Middle frontal gyrus (tissue), 1 donor: ENCODE measurements at regions not wholly inside any gene's neighbourhood (a gene's known extent, or its start where the extent isn't known, plus 50 kb on each side); places are given as distances from the start of the nearest gene placed in this dataset.

Experiments
- DNase-seq: peaks from one replicate; pipeline ENCODE4 v3.0.0-alpha.2; 2015; ENCODE audit warnings: low spot score; ENCODE audit errors: extremely low spot score

DNA sequence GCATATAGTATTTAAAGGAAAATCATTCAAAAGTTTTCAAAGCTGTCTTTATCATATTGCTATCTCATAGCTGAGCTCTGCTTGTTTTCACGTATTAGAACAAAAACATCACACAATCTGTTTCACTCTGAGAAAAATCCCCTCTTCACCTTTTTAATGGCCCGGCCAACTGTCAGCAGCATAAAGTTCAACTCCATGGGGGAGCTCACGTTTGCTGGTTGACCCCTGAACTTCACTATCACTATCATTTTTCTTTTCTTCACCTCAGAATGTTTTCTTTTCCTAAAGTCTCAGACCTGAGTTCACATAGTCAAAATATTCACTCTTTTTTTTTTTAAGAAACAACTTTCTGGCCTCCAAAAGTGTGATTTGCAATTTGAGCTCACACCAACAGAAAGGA is 374.4 kb upstream of the MARCKS start:
- DNase-seq = no peak

DNA sequence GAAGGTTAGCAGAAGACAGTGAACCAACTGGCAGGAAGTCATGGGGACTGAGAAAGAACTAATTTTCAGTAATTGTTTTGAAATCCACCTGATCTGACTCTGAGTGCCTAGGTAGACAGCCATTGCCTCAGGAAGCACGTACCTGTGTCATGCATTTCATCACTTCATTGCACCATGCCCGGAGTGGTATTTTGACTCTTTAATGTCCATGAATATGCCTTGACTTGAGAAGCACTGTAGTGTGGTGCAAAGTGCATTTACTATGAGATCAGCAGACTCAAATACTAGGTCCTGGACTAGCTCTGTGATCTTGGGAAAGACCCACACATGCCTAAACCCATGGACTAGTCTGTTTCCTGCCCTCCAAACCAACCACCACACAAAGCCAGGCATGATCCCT is 370.9 kb upstream of the MARCKS start:
- no peak for DNase-seq

DNA sequence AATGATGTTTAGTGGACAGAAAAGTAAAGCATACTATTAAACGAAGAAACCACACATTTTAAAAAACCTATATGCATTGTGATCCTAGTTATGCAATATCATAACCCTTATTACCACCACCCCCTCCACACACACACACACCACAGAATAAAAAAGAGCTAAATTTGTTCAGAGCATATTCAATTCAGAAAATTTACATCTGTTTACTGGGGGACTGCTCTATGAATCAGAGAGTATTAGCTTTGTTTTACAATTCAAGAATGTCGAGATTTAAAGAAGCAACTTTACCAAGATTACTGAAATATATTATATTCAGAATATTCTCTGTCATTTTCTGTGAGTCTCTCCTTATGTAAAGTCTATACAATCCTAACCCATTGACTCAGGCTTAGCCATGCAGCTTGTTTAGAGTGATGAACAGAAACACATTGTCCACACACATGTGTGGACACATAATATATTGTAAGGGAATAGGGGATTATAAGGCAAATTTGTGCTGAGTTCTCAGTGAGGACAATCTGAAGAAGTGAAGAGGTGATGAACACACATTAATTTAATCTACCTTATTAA is 369.6 kb upstream of the MARCKS start:
- no peak for DNase-seq

DNA sequence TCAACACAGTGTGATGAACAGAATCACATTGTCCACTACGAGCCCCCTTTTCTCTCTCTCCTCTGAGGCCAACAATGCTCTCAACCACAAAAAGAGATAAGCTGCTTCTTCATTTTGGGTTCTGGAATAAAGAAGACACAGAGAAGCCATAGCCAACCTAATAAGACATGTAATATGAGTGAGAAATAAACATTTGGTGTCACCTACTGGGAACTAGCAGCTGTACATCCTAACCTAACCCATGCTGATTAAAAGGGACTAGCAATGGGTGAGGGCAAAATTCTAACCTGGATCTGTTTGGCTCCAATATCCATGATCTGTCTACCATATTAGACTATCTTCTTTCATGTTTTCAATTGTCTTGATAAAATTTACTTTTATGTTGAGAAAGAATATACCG is 369.1 kb upstream of the MARCKS start:
- DNase-seq = no peak

DNA sequence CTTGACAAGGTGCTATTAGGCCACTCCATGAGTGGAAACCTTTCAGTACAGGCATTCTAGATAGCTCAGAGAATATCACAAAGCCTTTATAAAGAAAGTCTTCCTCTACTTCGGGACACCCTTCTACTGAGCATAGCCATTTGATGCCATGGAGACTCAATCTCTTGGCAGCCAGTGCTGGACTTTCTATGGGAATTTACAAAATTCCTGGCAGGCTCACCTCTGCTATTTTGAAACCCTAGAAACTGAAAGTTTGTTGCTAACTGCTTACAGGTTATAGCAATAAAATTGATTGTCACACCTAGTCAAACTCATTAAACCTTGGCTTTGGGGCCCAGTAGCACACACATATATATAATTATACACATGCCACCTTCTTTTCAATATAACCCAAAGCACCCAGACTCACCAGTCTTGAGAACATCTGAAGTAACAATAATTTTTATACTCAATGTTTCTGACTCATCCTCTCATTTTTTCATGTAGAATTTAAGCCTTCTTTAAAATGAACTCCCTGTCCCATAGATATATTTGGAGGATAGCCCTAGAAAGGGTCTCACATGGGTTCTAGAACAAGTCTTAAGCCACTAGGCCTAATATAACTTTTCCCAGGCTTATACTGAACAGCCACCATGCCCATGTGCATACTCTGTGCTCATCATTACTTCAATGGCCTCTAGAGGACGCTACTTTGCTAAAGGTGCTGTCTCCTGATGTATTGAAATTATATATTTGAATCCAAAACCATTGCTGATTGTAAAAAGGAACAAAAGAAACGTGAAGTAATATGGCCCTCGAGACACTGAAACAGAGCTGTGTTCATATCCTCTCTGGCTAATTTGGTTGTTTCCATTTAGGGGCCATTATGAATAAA is 368.1 kb upstream of the MARCKS start:
- no peak for DNase-seq

DNA sequence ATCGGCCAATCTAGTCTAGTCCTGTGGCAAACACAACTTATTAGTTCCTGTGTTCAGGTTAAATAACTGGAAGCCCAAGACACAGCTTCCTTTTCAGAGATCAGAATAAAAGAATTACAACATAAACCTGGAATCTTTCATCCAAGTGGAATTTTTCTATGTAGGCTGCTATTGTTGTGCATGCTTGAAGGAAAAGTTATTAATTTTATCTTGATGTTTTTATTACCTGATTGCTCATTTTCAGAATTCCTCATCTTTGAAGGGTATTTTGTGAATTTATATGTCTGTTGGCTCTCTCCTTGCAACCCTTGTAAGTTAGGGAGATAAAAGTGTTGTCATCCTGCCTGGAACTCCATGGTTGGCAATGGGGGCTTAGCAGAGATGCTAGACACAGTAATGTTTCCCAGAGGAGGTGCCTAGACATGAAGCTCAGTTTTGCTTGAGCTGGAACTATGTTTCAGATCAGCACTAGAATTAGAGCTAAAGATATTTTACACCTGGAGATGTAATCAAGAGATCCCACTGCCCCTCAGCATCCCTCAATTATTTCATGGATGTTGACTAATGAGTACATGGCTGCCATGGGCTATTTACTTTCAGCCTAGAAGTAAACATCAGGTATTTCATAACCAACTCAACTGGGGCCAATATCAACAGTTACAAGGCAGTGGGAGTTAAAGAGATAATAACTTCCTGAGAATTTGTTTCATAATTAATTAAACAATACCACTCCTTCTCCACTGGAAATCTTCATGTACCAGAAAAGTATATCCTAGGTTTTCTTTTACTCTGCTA is 367.0 kb upstream of the MARCKS start:
- DNase-seq = no peak

DNA sequence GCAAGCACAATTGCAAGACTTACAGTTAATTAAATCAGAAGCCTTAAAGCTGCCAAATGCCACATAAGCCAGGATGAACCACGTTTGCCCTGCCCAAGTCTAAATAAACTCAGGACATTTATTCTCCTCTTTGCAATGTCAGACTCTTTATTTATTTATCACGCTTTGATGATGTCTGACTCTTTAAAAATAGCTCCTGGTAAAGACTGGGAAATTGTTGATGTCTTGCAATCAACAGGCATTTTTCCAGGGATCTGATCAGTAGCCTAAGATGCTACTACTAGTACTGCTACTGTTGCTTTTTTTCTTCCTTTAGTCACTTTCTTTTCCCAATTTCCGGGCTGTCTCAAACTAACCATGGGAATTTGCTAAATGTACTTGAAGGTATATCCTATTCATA is 365.8 kb upstream of the MARCKS start:
- no peak for DNase-seq

DNA sequence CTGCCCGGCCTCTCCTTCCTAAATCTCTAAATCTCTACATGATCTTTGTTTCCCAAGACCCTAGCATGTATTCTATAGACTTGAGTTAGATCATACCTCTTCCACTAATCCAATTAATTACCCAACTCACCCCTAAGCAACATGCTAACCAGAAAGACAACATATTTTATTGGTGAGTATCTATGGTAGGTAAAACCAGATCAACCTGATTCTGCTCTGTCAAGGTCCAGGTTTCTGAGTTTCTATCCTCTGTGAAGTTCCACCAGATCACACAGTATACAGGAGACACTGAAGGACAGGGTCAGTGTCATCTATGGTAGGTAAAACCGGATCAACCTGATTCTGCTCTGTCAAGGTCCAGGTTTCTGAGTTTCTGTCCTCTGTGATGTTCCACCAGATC is 363.2 kb upstream of the MARCKS start:
- DNase-seq = no peak

DNA sequence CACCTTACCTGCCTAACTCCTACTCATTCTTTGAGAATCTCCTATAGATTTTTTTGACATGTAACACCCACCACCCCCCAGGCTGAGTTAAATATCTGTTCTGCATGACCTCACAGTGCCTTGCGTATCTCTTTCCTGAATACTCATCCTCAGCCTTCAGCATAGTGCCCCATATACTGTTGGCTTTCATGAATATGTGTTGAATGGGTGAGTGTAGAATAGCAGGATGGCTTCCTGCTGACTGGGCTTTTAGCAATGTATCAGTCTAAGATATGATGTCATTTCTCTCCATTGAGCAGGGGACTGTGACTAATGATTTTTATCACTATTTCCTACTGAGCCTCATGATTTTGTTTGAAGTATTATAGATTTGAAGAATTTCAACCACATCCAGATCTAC is 361.6 kb upstream of the MARCKS start:
- no peak for DNase-seq

DNA sequence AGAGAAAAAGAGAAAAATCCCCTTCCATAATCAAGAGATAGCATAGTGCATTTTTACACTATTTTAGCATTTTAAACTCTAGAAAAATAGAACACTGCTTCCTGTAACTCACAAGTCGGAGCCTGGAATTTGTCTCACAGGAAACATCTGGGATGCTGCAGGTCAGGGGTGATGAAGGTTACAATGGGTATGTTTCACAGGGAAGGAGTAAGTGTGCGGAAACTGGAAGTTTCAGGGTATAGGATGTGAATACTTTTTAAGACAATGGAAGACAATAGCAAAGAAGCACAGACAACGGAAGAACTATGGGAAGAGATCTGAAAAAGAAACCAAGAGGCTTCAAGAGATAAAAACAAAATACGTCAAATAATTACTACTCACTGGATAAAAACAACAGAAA is 361.0 kb upstream of the MARCKS start:
- DNase-seq = no peak

DNA sequence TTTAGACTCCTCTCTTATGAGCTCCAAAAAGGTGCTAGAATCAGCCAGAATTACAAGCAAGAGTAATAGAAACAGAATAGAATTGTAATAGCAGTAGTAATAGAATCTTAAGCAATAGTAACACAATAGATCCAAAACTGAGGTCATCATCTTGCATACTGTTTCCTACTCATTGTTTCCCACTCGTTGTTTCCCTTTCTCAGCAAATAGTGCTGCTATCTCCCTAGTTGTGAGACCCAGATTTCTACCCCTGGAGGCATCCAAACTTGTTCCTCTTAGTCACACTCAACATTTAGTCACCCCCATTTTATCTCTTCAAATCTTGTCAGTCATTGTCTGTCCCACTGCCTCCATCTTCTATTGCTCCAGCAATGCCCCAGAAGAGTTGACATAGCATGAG is 356.9 kb upstream of the MARCKS start:
- DNase-seq = no peak

DNA sequence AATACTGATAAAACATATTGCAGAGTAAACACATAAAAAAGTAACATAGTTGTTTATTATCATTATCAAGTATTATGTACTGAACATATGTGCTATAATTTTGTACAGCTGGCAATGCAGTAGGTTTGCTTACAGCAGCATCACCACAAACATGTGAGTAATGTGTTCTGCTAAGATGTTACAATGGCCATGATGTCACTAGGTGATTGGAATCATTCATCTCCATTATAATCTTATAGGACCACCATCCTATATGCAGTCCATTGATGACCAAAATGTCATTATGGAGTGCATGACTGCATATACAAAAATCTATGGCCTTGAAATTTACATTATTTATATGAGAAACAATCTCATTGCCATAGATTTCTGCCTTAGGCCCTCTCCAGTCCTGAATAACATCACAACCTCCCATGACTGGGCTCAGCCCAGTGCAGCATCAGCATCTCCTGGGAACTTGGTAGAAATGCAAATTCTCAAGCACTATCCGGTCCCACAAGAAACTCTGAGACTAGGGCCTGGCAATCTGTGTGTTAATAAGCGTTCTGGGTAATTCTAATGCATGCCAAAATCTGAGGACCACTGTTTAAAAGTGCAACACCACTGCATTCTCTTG is 352.0 kb upstream of the MARCKS start:
- DNase-seq = no peak

DNA sequence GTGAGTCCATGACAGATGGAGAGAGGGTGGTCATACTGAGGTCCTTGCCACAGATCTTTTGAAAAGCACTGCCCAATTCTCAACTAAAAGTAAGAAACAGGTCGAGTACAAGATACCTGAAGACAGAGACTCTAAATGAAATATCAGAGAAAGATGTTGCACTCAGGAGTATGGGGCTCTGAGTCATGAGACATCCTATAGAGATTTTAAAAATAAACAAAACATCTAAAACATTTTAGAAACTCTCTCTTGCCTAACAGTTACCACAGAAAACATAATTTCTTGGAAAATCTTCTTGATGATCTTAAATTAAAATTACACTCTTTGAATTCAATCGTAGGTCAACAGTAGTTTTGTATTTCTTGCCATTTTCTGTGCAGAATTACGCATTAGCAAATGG is 348.9 kb upstream of the MARCKS start:
- no peak for DNase-seq

DNA sequence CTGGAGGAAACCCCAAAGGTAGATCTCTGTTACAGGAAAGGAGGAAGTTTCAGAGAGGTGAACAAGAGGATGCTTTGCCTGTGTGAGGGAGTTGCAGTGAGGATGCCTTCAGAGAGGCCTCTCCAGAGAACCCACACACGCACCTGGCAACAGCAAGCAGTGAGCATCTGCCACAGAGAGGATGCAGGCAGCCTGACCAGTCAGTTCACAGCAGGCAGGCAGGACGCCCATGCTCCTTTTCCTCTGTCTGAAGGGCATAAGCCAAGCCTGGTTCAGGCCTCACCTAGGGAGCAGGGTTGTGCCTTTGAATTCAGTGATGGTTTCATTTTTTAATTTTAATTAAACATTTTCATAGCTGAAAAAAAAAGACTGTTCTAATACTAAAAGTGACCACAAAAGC is 346.0 kb upstream of the MARCKS start:
- no peak for DNase-seq

DNA sequence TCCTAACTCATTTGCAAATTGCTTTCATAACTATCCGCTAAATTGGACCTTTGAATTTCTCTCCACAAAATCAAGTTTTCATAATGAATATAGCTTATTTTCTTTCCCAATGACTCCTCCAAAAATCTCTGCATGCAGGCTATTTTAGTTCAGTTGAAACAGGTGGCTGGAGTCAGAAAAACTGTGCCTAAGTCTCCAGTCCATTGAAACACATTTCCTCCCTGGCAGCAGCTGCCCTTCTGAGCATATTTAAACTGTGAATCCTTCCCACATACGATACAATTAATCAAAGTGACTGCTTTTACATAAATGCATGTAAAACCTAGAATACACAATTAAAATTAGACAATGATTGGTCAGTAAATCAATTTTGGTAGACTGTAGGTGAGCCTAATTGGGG is 344.6 kb upstream of the MARCKS start:
- DNase-seq = no peak

DNA sequence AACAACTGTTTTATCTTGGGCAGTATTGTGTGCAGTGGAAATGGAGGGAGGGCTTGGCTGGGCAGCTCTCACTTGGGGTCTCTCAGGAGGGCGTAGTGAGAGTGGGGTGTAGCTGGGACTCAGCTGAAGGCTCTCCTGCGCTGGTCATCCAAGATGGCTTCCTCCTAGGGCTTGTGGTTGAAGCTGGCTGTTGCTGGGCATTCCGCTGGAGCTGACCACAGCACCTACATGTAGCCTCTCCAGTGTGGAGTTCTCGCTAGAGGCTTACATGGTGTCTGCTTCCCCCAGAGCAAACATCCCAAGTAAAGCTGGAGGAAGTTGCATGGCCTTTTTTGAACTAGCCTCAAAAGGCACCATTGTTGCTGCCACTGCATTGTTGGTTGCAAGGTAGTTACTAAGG is 344.1 kb upstream of the MARCKS start:
- no peak for DNase-seq

DNA sequence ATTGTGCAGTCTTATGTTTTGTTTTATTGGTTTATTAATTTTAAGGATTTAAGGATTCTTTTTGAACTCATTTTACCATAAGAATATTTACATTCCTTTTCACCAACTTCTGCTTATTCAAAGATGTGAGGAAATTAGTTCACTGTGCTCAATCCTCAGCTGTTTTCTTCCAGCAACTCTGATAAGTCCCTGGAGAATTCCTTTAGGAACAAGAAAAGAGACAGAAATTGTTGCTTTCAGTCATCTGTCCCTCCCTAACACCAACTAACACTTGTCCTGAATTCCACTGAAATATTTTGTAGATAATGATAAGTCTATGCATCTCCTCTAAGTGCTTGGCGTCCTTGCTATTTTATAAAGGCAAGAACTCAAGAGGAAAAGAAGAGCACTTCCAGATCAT is 334.8 kb upstream of the MARCKS start:
- no peak for DNase-seq

DNA sequence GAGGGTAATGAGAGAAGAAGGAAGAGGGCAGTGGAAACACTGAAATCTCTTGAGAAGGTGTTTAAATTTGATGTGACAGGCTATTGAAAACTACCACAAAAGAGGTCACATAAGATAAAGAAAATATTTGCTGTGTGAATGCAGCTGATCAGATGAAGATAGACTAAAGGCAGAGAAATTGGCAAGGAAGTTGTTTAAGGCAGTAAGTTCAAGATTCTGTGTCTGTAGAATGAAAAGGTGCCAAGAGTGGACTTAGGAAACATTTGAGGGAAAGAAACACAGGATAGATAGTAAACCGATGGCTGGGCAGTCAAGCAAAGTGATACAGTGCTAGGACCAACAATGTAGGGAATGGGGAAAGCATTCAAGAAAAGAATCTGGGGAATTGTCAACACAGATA is 332.3 kb upstream of the MARCKS start:
- DNase-seq = no peak

DNA sequence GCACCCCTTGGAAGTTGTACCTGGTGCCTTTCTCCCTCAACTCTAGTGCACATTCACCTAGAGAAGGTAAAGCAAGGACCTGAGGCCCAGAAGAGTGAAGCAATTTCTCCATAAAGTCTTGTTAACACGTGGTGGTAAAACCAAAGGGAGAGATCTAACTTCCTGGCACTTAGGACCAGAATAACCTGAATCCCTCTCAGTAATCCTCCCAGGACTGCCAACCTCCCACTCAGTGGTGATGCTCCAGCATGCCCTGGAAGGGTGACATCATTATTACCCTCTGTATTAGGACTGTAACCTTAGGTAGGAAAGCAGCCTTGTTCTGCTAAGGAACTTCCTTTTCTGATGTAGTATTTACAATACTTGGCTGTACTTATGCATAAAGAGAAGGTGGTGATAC is 330.6 kb upstream of the MARCKS start:
- no peak for DNase-seq

DNA sequence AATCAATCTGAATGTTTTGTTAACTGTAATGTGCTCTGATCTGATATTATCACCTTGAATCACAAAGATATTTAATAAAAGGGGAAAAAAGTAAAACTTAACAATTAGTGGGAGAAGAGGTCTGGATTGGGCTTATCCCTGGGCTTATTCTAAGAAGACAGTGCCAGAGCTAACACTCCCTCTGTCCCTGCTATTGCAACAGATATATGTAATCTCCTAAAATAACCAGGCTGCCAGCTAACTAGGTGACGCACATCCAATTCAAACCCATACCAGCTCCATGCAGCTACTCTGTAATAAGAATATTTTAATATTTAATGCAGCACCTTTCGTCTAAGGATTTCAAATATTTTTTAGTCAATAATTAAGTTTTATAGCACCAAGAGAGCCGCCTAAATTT is 330.1 kb upstream of the MARCKS start:
- no peak for DNase-seq

DNA sequence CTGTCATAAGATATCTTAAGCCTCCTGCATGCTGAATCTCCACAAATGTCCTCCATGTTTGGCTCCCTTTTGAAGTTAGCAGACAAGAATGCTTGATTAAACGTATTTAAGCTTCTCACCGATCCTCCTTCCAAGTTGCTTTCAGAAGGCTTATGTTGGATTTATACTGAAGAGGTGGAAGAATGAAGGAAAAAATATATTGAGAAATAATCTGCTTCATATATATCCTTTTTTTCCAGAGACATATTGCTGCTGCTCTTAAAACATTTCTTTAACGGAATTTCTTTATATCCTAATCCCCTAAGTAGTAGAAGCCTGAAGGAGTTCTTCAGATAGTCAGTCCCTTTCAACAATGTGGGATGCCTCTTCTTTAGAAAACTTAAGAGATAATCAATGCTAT is 329.0 kb upstream of the MARCKS start:
- no peak for DNase-seq

DNA sequence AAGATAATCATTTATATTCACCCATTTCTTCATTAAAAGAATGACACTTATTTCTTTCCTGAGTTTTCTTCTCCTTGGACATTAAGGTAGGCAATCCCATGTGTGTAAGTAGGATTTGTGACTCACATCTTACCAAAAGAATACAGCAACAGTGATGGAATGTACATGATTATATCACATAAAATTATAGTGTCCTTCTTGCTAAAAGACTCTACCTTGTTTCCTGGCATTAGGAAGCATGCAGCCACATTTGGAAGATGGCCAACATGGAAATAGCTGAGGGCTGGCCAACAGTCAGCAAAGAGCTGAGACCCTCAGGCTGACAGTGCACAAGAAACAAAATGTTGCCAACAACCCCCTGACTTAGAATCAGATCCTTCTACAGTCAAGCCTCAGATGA is 327.9 kb upstream of the MARCKS start:
- no peak for DNase-seq
